ENCODE measurements at regions not wholly inside any gene's neighbourhood (a gene's known extent, or its start where the extent isn't known, plus 50 kb on each side); places are given as distances from the start of the nearest gene placed in this dataset.

DNA sequence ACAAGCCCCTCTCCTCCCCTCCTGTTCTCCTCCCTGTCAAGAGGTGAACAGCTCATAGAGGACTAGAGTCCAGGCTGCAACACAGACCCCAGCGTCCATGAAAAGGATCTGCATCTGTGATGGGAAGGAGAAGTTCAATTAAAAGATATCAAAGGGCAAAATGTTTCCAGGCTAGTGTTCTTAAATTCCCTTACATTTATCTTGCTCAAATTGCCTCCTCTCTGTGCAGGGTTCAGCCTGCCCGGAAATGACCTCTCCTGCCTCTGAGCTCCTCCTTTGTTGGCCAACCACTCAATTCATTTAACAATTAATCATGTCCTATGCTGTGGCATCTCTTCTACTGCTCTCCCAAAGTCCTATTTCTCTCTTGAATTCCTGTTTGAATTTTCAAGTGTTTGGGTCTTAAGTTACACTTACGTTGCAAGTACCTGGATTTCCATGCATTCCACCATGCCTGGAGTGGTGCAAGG is 105.3 kb downstream of the TSN start:
- no peak for DNase-seq

DNA sequence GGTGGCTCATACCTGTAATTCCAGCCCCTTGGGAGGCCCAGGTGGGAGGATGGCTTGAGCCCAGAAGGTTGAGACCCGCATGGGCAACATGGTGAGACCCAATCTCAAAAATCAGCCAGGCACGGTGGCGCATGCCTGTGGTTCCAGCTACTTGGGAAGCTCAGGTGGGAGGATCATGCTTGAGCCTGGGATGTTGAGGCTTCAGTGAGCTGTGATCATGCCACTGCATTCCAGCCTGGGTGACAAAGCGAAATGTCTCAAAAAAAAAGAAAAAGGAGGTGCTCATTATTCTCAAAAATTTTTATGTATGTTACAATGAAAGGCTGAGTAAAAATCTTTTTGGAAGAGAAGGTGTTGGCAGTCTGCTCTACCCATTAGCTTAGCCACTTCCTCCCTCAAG is 106.8 kb downstream of the TSN start:
- no peak for DNase-seq

- DNase-seq: no peak
These were observed 110.5 kb downstream of the TSN start for GRCh38 chr2:121865914-121866313.

DNA sequence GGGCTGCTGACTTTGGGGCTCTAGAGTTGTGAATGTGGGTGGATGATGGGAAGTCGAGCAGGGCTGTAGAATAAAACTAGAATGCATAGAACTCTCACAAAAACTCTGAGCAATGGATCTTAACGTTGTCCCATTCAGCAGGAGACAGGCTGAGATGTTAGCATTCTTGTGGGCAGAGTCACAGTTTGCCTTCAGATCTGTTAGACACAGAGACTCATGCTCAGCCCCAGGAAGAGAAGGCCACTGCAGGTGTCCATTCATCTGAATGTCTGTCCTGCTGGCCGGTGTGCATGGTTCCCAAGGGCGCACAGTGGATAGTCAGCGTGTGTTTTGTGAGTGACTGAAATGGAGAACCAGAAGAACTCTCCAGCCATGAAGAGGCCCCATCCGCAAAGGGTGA is 111.3 kb downstream of the TSN start:
- DNase-seq: no peak

DNA sequence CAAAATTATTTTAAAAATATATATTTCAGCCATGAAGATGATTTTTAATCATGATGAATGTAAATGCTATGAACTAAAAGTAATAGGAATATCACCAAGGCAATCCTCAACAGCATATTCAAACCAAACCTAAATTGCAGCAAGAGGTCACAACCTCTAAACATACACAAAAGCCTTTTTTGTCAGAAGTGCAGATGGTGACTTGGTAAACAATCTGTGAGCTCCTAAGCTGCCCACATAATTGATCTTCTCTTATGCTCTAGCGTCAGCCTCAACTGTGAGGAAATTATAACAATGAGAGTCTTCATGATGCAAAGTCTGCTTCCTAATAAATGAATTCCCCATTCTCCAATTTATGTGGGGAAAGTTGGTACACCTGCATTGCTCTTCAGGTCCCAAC is 113.2 kb downstream of the TSN start:
- DNase-seq: no peak

- DNase-seq: no peak
These were observed 113.9 kb downstream of the TSN start for GRCh38 chr2:121869363-121869762.

- no peak for DNase-seq
These were observed 114.4 kb downstream of the TSN start for GRCh38 chr2:121869873-121870272.

GRCh38 chr2:121872651-121873050 is 117.2 kb downstream of the TSN start:
- DNase-seq: no peak

DNA sequence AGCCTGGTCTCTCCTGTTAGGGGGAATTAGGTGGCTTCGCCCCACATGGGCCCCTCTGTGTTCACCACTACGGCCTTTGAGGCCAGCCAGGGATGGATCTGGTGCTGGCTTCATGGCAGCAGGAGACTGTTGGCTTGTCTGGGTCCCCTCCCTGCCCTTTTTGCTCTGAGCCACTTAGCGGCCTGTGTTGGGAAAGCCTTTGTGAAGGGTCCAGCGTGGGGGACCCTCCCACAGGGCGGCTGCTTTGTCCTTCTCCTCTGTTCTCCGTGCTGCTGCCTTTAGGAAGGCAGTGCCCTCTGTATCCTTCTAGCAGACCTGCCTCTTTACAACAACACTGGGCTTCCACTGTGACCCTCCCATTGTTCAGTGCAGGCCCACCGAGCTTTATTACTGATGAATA is 118.4 kb downstream of the TSN start:
- DNase-seq: no peak

DNA sequence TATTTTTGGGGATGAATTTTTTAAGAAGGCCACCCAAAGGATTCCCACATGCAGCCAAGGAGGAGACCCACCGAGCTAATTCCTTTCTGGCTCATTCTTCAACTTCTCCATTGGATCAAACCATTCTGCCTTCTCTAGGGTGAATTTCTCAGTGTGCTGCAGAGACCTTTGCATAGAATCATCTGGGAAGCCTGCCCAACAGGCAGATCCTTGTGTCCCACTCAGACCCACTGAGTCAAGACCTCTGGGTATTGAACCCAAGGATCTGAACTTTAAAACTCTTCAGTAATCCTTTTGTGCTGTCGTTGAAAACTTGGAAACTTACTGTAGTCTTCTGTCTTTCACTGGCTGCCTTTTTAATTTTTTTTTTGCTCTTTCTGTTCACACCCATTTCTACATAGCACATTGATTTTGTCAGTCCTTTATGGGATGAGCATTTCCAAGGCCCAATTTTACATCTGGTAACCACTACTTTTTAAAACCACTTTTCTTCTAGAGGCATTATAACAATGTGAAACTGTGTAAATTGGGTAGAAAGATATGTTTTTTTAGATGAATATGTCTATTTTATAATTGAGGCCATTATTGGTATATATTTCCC is 120.2 kb downstream of the TSN start:
- DNase-seq: no peak

DNA sequence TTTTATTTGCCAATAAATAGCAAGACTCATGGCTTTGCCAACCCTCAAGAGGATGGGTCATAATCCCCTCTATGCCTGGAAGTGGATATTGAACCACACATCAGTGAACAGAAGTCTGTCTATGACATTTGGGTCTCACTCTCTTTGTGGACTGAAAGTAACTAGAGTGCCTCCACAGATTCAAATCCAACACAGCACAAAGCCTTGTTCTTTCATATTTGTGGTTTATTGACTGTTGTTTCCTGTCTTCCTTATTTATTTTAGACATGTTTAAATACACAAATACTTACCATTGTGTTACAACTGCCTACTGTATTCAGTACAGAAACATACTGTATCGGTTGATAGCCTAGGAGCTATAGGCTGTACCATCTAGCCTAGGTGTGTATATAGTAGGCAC is 121.9 kb downstream of the TSN start:
- DNase-seq: no peak

DNA sequence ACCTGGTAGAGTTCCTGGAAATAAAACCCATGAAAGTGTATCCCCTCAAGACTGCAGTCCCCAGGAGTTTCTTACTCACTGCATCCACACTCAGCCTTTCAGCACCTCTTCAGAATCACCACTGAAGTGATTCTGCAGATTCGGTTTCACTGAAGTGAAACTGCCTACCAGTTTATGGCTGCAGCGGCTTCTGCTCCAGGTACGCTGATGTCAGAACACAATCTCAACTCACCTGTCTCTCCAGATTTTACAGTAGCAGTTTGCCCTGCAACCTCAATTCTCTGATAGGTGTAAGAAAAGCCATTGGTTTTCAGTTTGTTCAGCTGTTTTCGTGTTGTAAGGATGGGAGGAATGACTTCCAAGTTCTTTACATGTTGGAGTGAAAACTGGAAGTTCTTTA is 124.8 kb downstream of the TSN start:
- no peak for DNase-seq

- no peak for DNase-seq
These were observed 125.6 kb downstream of the TSN start for GRCh38 chr2:121881038-121881437.

DNA sequence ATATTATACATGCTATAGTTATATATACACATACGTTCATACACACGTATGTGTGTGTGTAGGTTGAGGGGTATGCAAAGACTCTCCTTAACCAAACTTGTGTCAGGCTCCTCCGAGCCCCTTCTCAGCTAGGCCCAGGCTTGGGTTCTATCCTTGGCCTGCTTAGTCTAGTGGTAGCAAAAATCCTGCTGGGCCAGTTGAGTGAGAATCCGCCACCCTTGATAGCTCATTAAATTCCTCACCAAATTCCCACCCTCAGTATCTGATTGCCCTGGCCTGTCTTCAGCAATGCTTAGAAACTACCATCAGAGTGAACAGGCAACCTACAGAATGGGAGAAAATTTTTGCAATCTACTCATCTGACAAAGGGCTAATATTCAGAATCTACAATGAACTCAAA is 126.5 kb downstream of the TSN start:
- no peak for DNase-seq

- DNase-seq: no peak
These were observed 128.6 kb downstream of the TSN start for GRCh38 chr2:121884078-121884477.

GRCh38 chr2:121884511-121884921 is 129.1 kb downstream of the TSN start:
- no peak for DNase-seq

DNA sequence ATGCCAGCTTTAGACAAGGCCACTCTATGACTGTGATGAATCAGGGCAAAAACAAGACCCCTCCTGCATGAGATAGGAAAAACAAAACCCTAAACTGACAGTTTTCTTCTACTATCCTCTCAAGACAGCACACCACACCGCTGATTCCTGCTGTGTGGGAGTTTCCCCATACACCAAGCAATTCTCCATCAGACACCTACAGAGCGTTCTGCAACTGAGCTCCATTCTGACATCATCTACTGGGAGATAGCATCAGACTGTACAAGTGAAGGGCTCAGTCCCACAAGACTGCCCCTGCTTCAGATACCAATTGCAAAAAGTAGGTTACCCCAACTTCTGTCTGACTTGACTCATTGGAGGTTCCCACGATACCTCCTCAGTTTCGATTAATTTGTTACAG is 130.6 kb downstream of the TSN start:
- DNase-seq: no peak

DNA sequence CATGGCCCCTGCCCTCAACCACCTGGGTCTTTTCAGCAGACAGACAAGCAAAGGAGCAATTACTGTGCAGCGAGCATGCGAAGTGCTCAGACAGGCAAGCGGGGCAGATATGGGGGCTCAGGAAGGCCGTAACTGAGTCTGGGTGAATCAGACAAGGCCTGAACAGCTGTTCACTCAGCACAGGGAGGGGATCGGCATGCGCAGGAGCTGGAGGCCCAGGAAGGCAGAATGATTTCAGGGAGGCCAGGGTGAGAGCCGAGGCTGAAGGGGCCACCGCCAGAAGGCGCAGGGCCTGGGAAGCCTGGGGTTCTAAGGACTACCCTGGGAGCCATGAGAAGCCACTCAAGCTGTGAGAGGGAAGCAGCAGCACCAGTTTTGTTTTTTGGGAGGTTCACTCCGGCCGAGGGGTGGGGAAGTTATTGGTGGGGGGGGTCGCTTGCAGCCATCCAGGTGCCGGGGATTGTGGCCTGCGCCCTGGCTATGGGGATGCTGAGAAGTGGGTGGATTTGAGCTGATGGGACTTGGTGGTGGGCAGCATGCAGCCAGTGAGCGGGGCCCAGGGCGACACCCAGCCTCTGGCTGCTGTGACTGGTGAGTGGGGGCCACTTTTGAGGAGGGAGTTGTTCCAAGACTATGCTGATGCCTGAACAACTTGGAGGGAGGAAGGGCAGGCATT is 132.2 kb downstream of the TSN start:
- no peak for DNase-seq

- DNase-seq: no peak
These were observed 132.7 kb downstream of the TSN start for GRCh38 chr2:121888189-121888557.

DNA sequence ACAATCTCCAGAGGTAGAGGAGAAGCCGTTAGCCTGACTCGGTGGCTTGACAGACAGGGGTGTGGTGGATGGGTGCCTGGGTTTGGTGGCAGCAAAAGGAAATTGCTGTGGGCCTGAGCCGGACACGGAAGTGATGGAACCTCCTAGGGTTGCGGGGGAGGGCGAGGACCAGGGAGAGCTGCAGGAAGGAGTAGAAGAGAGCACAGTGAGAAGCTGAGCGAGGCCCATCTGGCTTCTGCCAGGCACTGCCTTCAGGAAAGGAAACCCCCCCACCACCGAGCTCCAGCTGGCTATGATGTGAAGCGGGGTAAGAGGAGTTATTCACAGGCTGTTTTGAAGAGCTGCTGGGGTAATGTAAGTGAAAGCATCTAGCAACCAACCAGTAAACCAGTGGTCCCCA is 134.6 kb downstream of the TSN start:
- no peak for DNase-seq

DNA sequence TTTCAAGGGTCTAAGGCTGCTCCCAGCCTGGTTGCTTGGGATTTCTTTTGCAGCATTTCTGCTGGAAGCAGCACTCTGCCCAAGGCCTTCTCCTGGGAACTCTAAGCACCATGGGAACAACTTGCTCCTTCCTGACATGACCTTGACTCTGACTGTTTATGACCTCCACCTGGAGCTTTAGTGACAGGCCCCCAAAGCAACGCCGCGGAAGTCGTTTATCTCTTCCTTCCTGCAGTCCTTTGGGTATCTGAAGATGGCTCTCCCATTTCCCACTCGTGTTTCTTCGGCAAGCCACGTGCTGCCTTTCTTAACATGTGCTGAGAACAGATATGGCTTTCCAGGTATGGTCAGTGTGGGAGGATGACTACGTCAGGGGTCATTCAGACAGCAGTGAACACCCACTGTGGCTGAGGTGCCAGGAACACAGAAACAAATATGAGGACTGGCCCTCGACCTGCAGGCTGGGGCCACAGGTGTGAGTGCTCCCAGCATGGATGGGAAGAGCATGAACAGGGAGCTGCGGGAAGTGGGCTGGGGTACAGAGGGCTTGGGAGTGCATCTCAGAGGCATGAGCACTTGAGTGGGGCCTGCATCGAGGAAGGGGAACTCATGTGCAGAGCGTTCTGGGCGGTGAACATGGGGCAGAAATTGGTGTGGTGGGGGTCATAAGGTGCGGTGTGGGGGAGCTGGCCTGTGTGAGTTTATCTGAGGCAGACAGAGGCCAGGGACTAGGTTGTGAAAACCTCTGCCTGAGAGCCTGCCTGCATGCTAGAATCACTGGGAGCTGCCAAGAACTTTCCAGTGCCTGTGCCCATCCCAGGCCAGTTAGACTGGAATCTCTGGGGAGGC is 140.5 kb downstream of the TSN start:
- no peak for DNase-seq

DNA sequence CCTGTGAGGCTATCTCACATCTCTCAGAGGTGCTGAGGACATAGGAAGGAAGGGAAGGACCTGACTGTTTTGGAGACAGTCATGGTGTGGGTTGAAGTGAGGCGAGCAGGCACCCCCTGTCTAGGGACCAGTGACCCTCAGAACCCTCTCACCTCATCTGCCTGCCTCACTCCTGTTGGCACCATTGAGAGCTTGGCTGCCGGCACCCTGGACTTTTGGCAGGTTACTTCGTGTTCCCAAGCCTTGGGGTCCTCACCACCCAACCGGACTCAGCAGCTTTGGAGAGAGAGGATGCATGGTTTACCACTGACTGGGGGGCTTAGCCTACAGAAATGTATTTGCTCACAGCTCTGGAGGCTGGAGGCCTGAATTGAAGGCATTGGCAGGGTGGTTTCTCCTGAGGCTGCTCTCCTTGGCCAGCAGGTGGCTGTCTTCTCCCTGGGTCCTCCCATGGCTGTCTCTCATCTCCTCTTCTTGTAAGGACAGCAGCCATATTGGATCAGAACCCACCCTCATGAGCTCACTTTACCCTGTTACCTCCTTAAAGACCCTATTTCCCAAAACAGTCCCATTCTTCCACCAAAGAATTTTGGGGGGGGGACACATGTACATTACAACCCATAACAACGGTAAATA is 142.0 kb downstream of the TSN start:
- DNase-seq: no peak

DNA sequence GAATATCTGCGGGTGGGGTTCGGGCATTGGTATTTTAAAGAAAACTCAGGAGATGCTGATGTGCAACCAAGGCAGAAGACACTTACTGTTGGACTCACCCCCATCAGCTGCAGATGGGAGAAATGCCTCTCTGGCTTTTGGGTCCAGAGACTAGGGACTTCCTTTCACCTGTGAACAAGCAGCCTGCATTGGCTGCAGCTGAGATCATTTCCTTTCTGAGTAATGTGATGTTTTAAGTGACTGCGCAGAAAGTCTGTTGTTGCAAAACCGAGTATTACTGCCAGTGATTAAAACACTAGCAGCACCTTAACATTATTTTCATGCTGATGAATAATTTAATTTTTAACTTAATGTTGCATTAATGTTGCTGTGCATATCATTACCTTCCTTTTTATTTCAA is 143.0 kb downstream of the TSN start:
- no peak for DNase-seq

- no peak for DNase-seq
These were observed 144.9 kb downstream of the TSN start for GRCh38 chr2:121900391-121900790.
